Suprapubic skin (tissue), 3 donors: ENCODE measurements at regions not wholly inside any gene's neighbourhood (a gene's known extent, or its start where the extent isn't known, plus 50 kb on each side); places are given as distances from the start of the nearest gene placed in this dataset.

Source experiments
- CTCF ChIP-seq, 2 donors: fragments of 200-600 bp in 1 of 2; fragments of 450-650 bp in 1 of 2; sonication (generic) in 1 of 2; IDR thresholded peaks; one replicate each; pipeline ENCODE4 v1.5.1; 2016 to 2019; ENCODE audit warnings: antibody characterized with exemption in 2 of 2, mild to moderate bottlenecking in 1 of 2, moderate library complexity in 1 of 2
- EP300 ChIP-seq: sonication (generic); formaldehyde crosslinking; IDR thresholded peaks from one replicate; pipeline ENCODE4 v1.6.1; 2017; ENCODE audit warnings: antibody characterized with exemption
- POLR2A ChIP-seq, 2 donors: fragments of 450-650 bp; IDR thresholded peaks; one replicate each; pipeline ENCODE4 v1.6.1; 2017; ENCODE audit warnings: antibody characterized with exemption in 2 of 2, mild to moderate bottlenecking in 2 of 2, moderate library complexity in 2 of 2

DNA sequence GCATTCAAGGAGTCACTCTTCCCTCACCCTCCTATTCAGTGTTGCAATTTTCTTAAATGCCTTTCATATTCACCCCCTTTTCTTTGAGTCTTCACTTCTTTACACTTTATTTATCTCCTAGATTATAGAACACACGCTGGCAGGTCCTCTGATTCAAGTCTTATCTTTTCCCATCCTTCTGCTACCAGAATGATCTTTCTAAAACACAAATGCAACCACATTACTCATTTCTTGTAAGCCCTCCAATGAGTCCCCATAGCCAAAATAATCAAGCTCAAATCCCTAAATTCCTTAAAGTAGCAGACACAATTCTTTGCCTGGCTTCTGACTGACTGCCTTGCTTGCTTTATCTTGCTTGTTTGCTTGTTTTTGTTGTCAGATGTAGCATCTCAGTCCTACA lies 920.0 kb downstream of the TFAP2A start:
- TF ChIP-seq POLR2A (IDR thresholded peaks at IDR 0.05) = no peak
- TF ChIP-seq CTCF (IDR thresholded peaks at IDR 0.05) = no peak
- no peak for TF ChIP-seq EP300
